ENCODE measurements at regions not wholly inside any gene's neighbourhood (a gene's known extent, or its start where the extent isn't known, plus 50 kb on each side); places are given as distances from the start of the nearest gene placed in this dataset.
"Not testable (repeated sequence)": the region's sequence is repeated elsewhere in the genome, so short reads cannot be mapped to it uniquely, and the experiment has no call there.

- FAIRE-seq (no peak), DNase-seq (ENCODE audit: insufficient read length, low spot score) (no peak)
These were observed 255.2 kb upstream of the POT1 start for GRCh38 chr7:125184801-125185200.

- DNase-seq (ENCODE audit: insufficient read length, low spot score); FAIRE-seq: not testable (repeated sequence)
These were observed 252.1 kb upstream of the POT1 start for GRCh38 chr7:125181569-125182267.

- no peak for FAIRE-seq
These were observed 243.9 kb upstream of the POT1 start for GRCh38 chr7:125173571-125173970.

GRCh38 chr7:125169088-125169487 is 239.5 kb upstream of the POT1 start:
- FAIRE-seq (no peak), DNase-seq (ENCODE audit: insufficient read length, low spot score) (no peak)

More at GRCh38 chr7:125173571-125173970, 243.9 kb upstream of the POT1 start:
- no peak for DNase-seq (ENCODE audit: insufficient read length, low spot score)

- FAIRE-seq (no peak), DNase-seq (ENCODE audit: insufficient read length, low spot score) (no peak)
These were observed 225.3 kb upstream of the POT1 start for GRCh38 chr7:125154930-125155329.

GRCh38 chr7:125149151-125149550 is 219.5 kb upstream of the POT1 start:
- FAIRE-seq (no peak), DNase-seq (ENCODE audit: insufficient read length, low spot score) (no peak)

- FAIRE-seq (no peak), DNase-seq (ENCODE audit: insufficient read length, low spot score) (no peak)
These were observed 217.4 kb upstream of the POT1 start for GRCh38 chr7:125147047-125147446.

- no peak for DNase-seq (ENCODE audit: insufficient read length, low spot score)
These were observed 207.3 kb upstream of the POT1 start for GRCh38 chr7:125136755-125137532.

GRCh38 chr7:125136341-125136740 is 206.7 kb upstream of the POT1 start:
- FAIRE-seq (no peak), DNase-seq (ENCODE audit: insufficient read length, low spot score) (no peak)

More at GRCh38 chr7:125136755-125137532, 207.3 kb upstream of the POT1 start:
- FAIRE-seq: no peak

- no peak for DNase-seq (ENCODE audit: insufficient read length, low spot score)
- FAIRE-seq: no peak
These were observed 200.5 kb upstream of the POT1 start for GRCh38 chr7:125130173-125130572.

- FAIRE-seq (no peak), DNase-seq (ENCODE audit: insufficient read length, low spot score) (no peak)
These were observed 197.7 kb upstream of the POT1 start for GRCh38 chr7:125127304-125127703.

- FAIRE-seq: no peak
- no peak for DNase-seq (ENCODE audit: insufficient read length, low spot score)
These were observed 196.8 kb upstream of the POT1 start for GRCh38 chr7:125126376-125126775.

GRCh38 chr7:125125315-125125714 is 195.7 kb upstream of the POT1 start:
- no peak for FAIRE-seq
- no peak for DNase-seq (ENCODE audit: insufficient read length, low spot score)

- DNase-seq (ENCODE audit: insufficient read length, low spot score): no peak
- FAIRE-seq: no peak
These were observed 192.5 kb upstream of the POT1 start for GRCh38 chr7:125122173-125122572.

GRCh38 chr7:125119559-125120115 is 190.0 kb upstream of the POT1 start:
- no peak for FAIRE-seq
- DNase-seq (ENCODE audit: insufficient read length, low spot score): no peak

GRCh38 chr7:125118444-125118843 is 188.8 kb upstream of the POT1 start:
- FAIRE-seq (no peak), DNase-seq (ENCODE audit: insufficient read length, low spot score) (no peak)

- FAIRE-seq (no peak), DNase-seq (ENCODE audit: insufficient read length, low spot score) (no peak)
These were observed 183.2 kb upstream of the POT1 start for GRCh38 chr7:125112850-125113249.

GRCh38 chr7:125099519-125099918 is 169.9 kb upstream of the POT1 start:
- no peak for FAIRE-seq
- DNase-seq (ENCODE audit: insufficient read length, low spot score): no peak

GRCh38 chr7:125098377-125098970 is 168.8 kb upstream of the POT1 start:
- no peak for DNase-seq (ENCODE audit: insufficient read length, low spot score)
- FAIRE-seq: no peak

- no peak for DNase-seq (ENCODE audit: insufficient read length, low spot score)
- FAIRE-seq: no peak
These were observed 161.0 kb upstream of the POT1 start for GRCh38 chr7:125090596-125090995.

GRCh38 chr7:125089171-125089570 is 159.5 kb upstream of the POT1 start:
- no peak for FAIRE-seq
- no peak for DNase-seq (ENCODE audit: insufficient read length, low spot score)

Measured in GM19239 (cell line).